Glutamatergic neuron (in vitro differentiated cells): ENCODE measurements at regions not wholly inside any gene's neighbourhood (a gene's known extent, or its start where the extent isn't known, plus 50 kb on each side); places are given as distances from the start of the nearest gene placed in this dataset.

ENCODE experiments used
- DNase-seq: peaks from one replicate; pipeline ENCODE4 v3.0.0; 2022
- H3K27ac Mint-ChIP-seq: one replicate; pipeline ENCODE4 v1.8.0; 2020; ENCODE audit warnings: mild to moderate bottlenecking, mixed read lengths, inconsistent platforms; ENCODE audit not compliant: unreplicated experiment
- H3K27me3 Mint-ChIP-seq: one replicate; pipeline ENCODE4 v1.8.0; 2020; ENCODE audit warnings: mild to moderate bottlenecking, moderate library complexity, mixed read lengths, inconsistent platforms; ENCODE audit not compliant: unreplicated experiment
- H3K36me3 Mint-ChIP-seq: one replicate; pipeline ENCODE4 v1.8.0; 2020; ENCODE audit warnings: mild to moderate bottlenecking, mixed read lengths, inconsistent platforms; ENCODE audit not compliant: unreplicated experiment
- H3K4me1 Mint-ChIP-seq: one replicate; pipeline ENCODE4 v1.8.0; 2020; ENCODE audit warnings: mild to moderate bottlenecking, low read depth, mixed read lengths, inconsistent platforms; ENCODE audit not compliant: unreplicated experiment
- H3K4me3 Mint-ChIP-seq: one replicate; pipeline ENCODE4 v1.8.0; 2020; ENCODE audit warnings: mild to moderate bottlenecking, mixed read lengths, inconsistent platforms; ENCODE audit not compliant: unreplicated experiment
- H3K9me3 Mint-ChIP-seq: one replicate; pipeline ENCODE4 v1.8.0; 2020; ENCODE audit warnings: mild to moderate bottlenecking, moderate library complexity, mixed read lengths, inconsistent platforms; ENCODE audit not compliant: unreplicated experiment
- TF ChIP-seq, protein P1 (sequence below): fragments of 200-600 bp; sonication (generic); IDR thresholded peaks from one replicate; pipeline ENCODE4 v1.5.0; 2021; ENCODE audit not compliant: partially characterized antibody, unreplicated experiment

DNA sequence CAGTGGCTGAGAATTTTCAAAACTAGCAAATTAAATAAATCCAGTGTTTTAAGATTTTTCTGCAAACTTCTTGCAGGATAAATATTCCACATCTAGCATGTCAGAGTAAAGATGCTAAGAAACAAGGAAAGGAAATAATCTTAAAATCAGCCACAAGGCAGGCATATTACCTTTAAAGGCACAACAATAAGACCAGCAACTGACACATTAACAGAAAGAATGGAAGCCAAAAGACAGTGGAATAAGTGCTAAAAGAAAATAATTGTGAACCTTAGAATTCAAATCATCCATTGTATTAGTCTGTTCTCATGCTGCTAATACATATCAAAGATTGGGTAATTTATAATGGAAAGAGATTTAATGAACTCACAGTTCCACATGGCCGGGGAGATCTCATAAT, 132.4 kb downstream of the FAR1 start:
- no peaks in the 10 kb centered on the region for H3K36me3 Mint-ChIP-seq
- no peaks in the 10 kb centered on the region for H3K27me3 Mint-ChIP-seq
- no peak overlapping the region for H3K4me3 Mint-ChIP-seq
- H3K27ac Mint-ChIP-seq, result no peak overlapping the region
- DNase-seq, result no peak
- H3K9me3 Mint-ChIP-seq, result peaks cover 2% of the 10 kb centered on the region
- H3K4me1 Mint-ChIP-seq, result no peaks in the 10 kb centered on the region
- TF ChIP-seq, protein P1, sequence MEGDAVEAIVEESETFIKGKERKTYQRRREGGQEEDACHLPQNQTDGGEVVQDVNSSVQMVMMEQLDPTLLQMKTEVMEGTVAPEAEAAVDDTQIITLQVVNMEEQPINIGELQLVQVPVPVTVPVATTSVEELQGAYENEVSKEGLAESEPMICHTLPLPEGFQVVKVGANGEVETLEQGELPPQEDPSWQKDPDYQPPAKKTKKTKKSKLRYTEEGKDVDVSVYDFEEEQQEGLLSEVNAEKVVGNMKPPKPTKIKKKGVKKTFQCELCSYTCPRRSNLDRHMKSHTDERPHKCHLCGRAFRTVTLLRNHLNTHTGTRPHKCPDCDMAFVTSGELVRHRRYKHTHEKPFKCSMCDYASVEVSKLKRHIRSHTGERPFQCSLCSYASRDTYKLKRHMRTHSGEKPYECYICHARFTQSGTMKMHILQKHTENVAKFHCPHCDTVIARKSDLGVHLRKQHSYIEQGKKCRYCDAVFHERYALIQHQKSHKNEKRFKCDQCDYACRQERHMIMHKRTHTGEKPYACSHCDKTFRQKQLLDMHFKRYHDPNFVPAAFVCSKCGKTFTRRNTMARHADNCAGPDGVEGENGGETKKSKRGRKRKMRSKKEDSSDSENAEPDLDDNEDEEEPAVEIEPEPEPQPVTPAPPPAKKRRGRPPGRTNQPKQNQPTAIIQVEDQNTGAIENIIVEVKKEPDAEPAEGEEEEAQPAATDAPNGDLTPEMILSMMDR, result no peak

DNA sequence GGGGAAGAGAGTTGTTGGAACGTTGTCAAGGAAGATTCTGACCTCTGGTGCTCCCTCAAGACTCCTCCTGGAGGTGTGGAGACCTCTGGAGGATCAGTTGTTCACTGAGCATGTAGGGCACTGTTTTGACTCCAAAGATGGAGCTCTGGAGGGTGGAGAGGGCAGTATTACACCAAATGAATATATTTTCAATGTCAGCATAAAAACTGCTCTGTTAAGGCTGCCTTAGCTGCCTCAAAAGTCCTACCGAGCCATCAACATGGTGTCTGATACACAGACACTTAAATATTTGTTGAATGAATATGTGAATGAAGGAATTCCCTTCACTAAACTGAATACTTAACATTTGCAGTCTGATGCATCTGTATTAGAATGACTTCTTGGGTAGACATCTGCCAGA, 144.2 kb upstream of the SPON1 start:
- TF ChIP-seq, protein P1, result no peak
- H3K27ac Mint-ChIP-seq, result no peak overlapping the region
- H3K4me1 Mint-ChIP-seq, result no peaks in the 10 kb centered on the region
- DNase-seq, result no peak
- no peaks in the 10 kb centered on the region for H3K27me3 Mint-ChIP-seq
- no peaks in the 10 kb centered on the region for H3K36me3 Mint-ChIP-seq
- H3K4me3 Mint-ChIP-seq, result no peak overlapping the region
- peaks cover 6% of the 10 kb centered on the region for H3K9me3 Mint-ChIP-seq

DNA sequence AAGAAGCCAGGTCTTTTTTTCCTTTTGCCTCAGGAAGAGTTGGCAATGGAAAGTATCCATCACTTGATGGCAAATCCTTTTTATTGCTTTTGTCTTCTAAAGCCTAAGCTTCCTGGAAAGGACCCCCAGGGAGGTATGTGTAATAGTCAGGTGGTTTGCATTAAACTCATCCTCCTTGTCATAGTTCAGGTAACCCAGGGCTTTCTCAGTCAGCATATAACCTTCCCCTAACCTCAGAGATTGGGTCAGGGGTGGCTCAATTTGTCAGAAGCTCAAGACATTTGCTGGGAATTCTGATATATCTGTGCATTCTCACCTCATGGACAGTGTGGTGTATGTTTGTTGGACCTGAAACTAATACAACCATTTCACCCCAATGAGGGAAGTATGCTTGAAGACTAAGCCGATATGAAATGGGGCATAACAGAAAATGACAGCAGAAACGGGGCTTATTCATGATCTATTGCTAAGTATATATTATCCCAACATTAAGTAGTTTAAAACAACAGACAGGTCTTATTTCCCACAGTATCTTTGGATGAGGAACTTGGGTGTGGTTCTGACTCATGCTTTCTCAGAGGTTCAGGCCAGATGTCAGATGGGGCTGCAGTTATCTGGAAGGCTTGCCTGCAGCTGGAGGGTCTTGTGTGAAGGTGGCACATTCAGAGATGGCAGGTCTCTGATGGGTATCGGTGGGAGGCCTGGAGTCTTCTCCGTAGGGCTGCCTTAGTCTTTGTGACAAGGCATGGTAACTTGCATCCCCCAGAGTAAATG, 135.8 kb upstream of the SPON1 start:
- H3K36me3 Mint-ChIP-seq, result no peaks in the 10 kb centered on the region
- H3K9me3 Mint-ChIP-seq, result peaks cover 1% of the 10 kb centered on the region
- DNase-seq, result no peak
- H3K4me1 Mint-ChIP-seq, result no peaks in the 10 kb centered on the region
- H3K4me3 Mint-ChIP-seq, result no peak overlapping the region
- TF ChIP-seq, protein P1, result no peak
- H3K27me3 Mint-ChIP-seq, result no peaks in the 10 kb centered on the region
- no peak overlapping the region for H3K27ac Mint-ChIP-seq

DNA sequence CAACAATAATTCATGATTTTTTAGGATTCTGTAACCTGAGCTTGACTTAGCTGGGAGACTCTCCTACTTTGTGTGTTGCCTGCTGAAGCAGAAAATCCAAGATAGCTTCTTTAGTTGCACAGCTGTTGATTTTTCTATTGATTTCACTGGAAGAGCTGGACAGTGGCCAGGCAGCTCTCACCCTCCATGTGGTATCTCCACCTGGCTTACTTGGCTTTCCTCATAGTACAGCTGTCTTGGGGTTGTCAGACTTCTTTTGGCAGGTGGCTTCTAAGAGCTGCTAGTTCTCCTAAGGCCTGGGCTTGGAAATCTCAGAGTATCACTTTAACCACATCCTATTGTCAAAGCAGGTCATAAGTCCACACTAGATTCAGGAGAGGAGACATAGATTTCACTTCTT, 130.8 kb upstream of the SPON1 start:
- DNase-seq, result no peak
- peaks cover 1% of the 10 kb centered on the region for H3K9me3 Mint-ChIP-seq
- H3K27me3 Mint-ChIP-seq, result no peaks in the 10 kb centered on the region
- no peak overlapping the region for H3K27ac Mint-ChIP-seq
- H3K36me3 Mint-ChIP-seq, result no peaks in the 10 kb centered on the region
- no peaks in the 10 kb centered on the region for H3K4me1 Mint-ChIP-seq
- no peak overlapping the region for H3K4me3 Mint-ChIP-seq
- TF ChIP-seq, protein P1, result no peak

DNA sequence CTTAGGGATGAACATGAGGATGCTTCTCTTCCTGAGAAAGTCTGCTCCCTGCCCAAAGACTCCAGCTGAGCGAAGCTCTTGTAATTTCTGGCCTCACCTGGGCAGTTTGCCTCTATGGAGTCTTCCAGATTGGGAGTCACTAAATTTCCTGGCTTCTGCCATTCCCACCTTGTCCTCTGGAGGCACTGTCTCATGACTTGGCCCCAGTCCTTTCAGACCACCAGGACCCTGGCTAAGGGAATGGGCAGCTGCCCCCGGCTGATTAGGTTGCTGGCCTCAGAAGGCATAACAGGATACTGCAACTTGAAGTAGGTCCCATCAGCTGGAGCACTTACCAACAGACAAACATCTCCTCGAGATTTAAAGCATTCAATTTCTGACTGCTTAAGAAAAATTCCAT, 128.1 kb upstream of the SPON1 start:
- peak; percentile 47 for DNase-seq
- Mint-ChIP-seq H3K27ac (no peak overlapping the region), H3K4me3 (no peak overlapping the region), H3K4me1 (no peaks in the 10 kb centered on the region), H3K27me3 (no peaks in the 10 kb centered on the region), H3K36me3 (no peaks in the 10 kb centered on the region), H3K9me3 (no peaks in the 10 kb centered on the region)
- TF ChIP-seq, protein P1, result peak; percentile 72
